PC-3 (cell line): ENCODE measurements at regions not wholly inside any gene's neighbourhood (a gene's known extent, or its start where the extent isn't known, plus 50 kb on each side); places are given as distances from the start of the nearest gene placed in this dataset.

Experiments
- ATAC-seq: fragments of 200-7000 bp; cut with Tn5 transposase; 2 replicates; pipeline ENCODE4 v1.9.1; 2020; ENCODE audit warnings: mild to moderate bottlenecking, moderate library complexity
- BruUV-seq: library from RNA; stranded (reverse); fragments of 400-500 nt; replicated peaks from 2 replicates; lab custom pipeline; 2021; lab: Mats Ljungman, UMichigan
- CTCF ChIA-PET: fragments of 300-600 bp; sonication (Branson Sonifier 250); formaldehyde crosslinking; loops from one replicate; lab custom pipeline; 2022; ENCODE audit warnings: antibody characterized with exemption; lab: Charles Lee
- POLR2A ChIA-PET: fragments of 300-600 bp; sonication (Branson Sonifier 250); formaldehyde crosslinking; loops from one replicate; lab custom pipeline; 2022; ENCODE audit warnings: antibody characterized with exemption; ENCODE audit not compliant: unreplicated experiment; lab: Charles Lee
- DNase-seq: peaks from one replicate; pipeline ENCODE4 v3.0.0-alpha.2; 2015
- H2AFZ ChIP-seq: fragments of 300-600 bp; sonication (generic); 2 replicates; pipeline ENCODE4 v1.6.0; 2016; ENCODE audit warnings: antibody characterized with exemption, low read length
- H3F3A ChIP-seq: fragments of 300-600 bp; sonication (generic); one replicate; pipeline ENCODE4 v1.6.0; 2017; ENCODE audit warnings: antibody characterized with exemption, low read length, control low read depth, mild to moderate bottlenecking; ENCODE audit not compliant: unreplicated experiment
- H3K27ac ChIP-seq: fragments of 300-600 bp; sonication (generic); 2 replicates; pipeline ENCODE4 v1.5.1; 2016; ENCODE audit warnings: mild to moderate bottlenecking, low read length
- H3K27me3 ChIP-seq: fragments of 300-600 bp; sonication (generic); 2 replicates; pipeline ENCODE4 v1.6.1; 2016; ENCODE audit warnings: low read length, mixed read lengths
- H3K36me3 ChIP-seq: fragments of 300-600 bp; sonication (generic); 2 replicates; pipeline ENCODE4 v1.6.1; 2016; ENCODE audit warnings: low read depth, mixed run types, low read length, mixed read lengths
- H3K4me1 ChIP-seq: fragments of 300-600 bp; sonication (generic); 2 replicates; pipeline ENCODE4 v1.5.1; 2016; ENCODE audit warnings: low read length; ENCODE audit not compliant: insufficient read depth
- H3K4me2 ChIP-seq: fragments of 300-600 bp; sonication (generic); 2 replicates; pipeline ENCODE4 v1.6.0; 2016; ENCODE audit warnings: low read length
- H3K4me3 ChIP-seq: fragments of 300-600 bp; sonication (generic); 2 replicates; pipeline ENCODE4 v1.5.1; 2016; ENCODE audit warnings: mild to moderate bottlenecking, low read length, mixed read lengths
- H3K79me2 ChIP-seq: fragments of 300-600 bp; sonication (generic); 2 replicates; pipeline ENCODE4 v1.6.1; 2017; ENCODE audit warnings: low read length, mixed read lengths
- H3K9ac ChIP-seq: fragments of 300-600 bp; sonication (generic); 2 replicates; pipeline ENCODE4 v1.6.0; 2016; ENCODE audit warnings: mild to moderate bottlenecking, low read length
- H3K9me2 ChIP-seq: fragments of 300-600 bp; sonication (generic); replicated peaks from 2 replicates; pipeline ENCODE4 v1.6.1; 2016; ENCODE audit warnings: mixed run types, low read length, mixed read lengths
- H3K9me3 ChIP-seq: fragments of 300-600 bp; sonication (generic); 2 replicates; pipeline ENCODE4 v1.6.1; 2016; ENCODE audit warnings: low read length, mixed read lengths
- H4K20me1 ChIP-seq: fragments of 300-600 bp; sonication (generic); 2 replicates; pipeline ENCODE4 v1.6.1; 2016; ENCODE audit warnings: low read length, mixed read lengths
- CTCF ChIP-seq: fragments of 300-600 bp; sonication (generic); conservative IDR thresholded peaks from 2 replicates; pipeline ENCODE4 v1.5.1; 2017; ENCODE audit warnings: antibody characterized with exemption, low read depth, mild to moderate bottlenecking, low read length
- EZH2 ChIP-seq: fragments of 300-600 bp; sonication (generic); IDR thresholded peaks from one replicate; pipeline ENCODE4 v1.6.1; 2017; ENCODE audit warnings: antibody characterized with exemption, mild to moderate bottlenecking, low read length; ENCODE audit not compliant: unreplicated experiment
- EZH2phosphoT487 ChIP-seq: fragments of 300-600 bp; sonication (generic); IDR thresholded peaks from 2 replicates; pipeline ENCODE4 v1.6.1; 2018; ENCODE audit warnings: mild to moderate bottlenecking, antibody characterized with exemption, low read length, borderline replicate concordance
- intact Hi-C: fragments of 100-400 bp; cut with micrococcal nuclease; formaldehyde crosslinking; loops from 2 replicates; pipeline ENCODE4 v1.9.0; 2023

GRCh38 chr9:135357863-135358551 is 121.6 kb upstream of the PPP1R26 start:
- Histone ChIP-seq H3K9me3 (no peaks in the 10 kb centered on the region), H3K4me2 (no peak overlapping the region), H3K9ac (no peak overlapping the region), H3K36me3 (no peaks in the 10 kb centered on the region), H4K20me1 (no peaks in the 10 kb centered on the region), H3K4me1 (no peaks in the 10 kb centered on the region), H3K27me3 (peaks cover 5% of the 10 kb centered on the region; the same call in 1 of the 2 replicates), H2AFZ (no peak overlapping the region), H3K27ac (no peak overlapping the region), H3K79me2 (no peaks in the 10 kb centered on the region), H3K4me3 (no peak overlapping the region), H3F3A (no peaks in the 10 kb centered on the region), H3K9me2 (no peaks in the 10 kb centered on the region)
- POLR2A ChIA-PET = no interaction called here
- ATAC-seq = no peak
- CTCF ChIA-PET = no interaction called here
- DNase-seq = no peak
- TF ChIP-seq EZH2 = no peak
- TF ChIP-seq EZH2phosphoT487 = no peak
- TF ChIP-seq CTCF = no peak
- intact Hi-C loops = no loop called here
- no TSS peak for BruUV-seq

- intact Hi-C loops = no loop called here
- Histone ChIP-seq H2AFZ (no peak overlapping the region), H3K9me3 (no peaks in the 10 kb centered on the region), H3K4me2 (no peak overlapping the region), H3F3A (no peaks in the 10 kb centered on the region), H3K79me2 (no peaks in the 10 kb centered on the region), H4K20me1 (no peaks in the 10 kb centered on the region), H3K36me3 (no peaks in the 10 kb centered on the region), H3K27me3 (peaks cover 5% of the 10 kb centered on the region; the same call in 1 of the 2 replicates), H3K4me3 (no peak overlapping the region), H3K9ac (no peak overlapping the region), H3K4me1 (no peaks in the 10 kb centered on the region), H3K9me2 (no peaks in the 10 kb centered on the region), H3K27ac (no peak overlapping the region)
- POLR2A ChIA-PET = no interaction called here
- CTCF ChIA-PET = no interaction called here
- DNase-seq = no peak
- ATAC-seq = no peak
- TF ChIP-seq EZH2 = no peak
- TF ChIP-seq CTCF = no peak
- TF ChIP-seq EZH2phosphoT487 = no peak
- no TSS peak for BruUV-seq
Observed at GRCh38 chr9:135358552-135358940, 121.0 kb upstream of the PPP1R26 start.

- H3K4me3 ChIP-seq = no peak overlapping the region
Observed at GRCh38 chr9:135359764-135360163, 119.8 kb upstream of the PPP1R26 start.

More at GRCh38 chr9:135359764-135360163, 119.8 kb upstream of the PPP1R26 start:
- no peak for ATAC-seq
- TF ChIP-seq CTCF = no peak
- no peak for TF ChIP-seq EZH2phosphoT487
- no peak for TF ChIP-seq EZH2
- no peak overlapping the region for H3K4me2 ChIP-seq
- no peaks in the 10 kb centered on the region for H3K79me2 ChIP-seq
- H2AFZ ChIP-seq = no peak overlapping the region
- H3K9me3 ChIP-seq = no peaks in the 10 kb centered on the region
- no peak overlapping the region for H3K9ac ChIP-seq
- no peaks in the 10 kb centered on the region for H3F3A ChIP-seq
- no TSS peak for BruUV-seq
- no peaks in the 10 kb centered on the region for H4K20me1 ChIP-seq
- H3K27ac ChIP-seq = no peak overlapping the region
- intact Hi-C loops = no loop called here
- H3K9me2 ChIP-seq = no peaks in the 10 kb centered on the region
- H3K4me1 ChIP-seq = no peaks in the 10 kb centered on the region
- DNase-seq = no peak
- peaks cover 5% of the 10 kb centered on the region; the same call in 1 of the 2 replicates for H3K27me3 ChIP-seq
- POLR2A ChIA-PET = no interaction called here
- no peaks in the 10 kb centered on the region for H3K36me3 ChIP-seq
- CTCF ChIA-PET = no interaction called here
